B cell (primary cell): ENCODE measurements at regions not wholly inside any gene's neighbourhood (a gene's known extent, or its start where the extent isn't known, plus 50 kb on each side); places are given as distances from the start of the nearest gene placed in this dataset.

Experiments used
- ATAC-seq: fragments of 200-7000 bp; cut with Tn5 transposase; one replicate; pipeline ENCODE4 v1.10.0; 2021; ENCODE audit warnings: low read depth, mild to moderate bottlenecking, moderate number of reproducible peaks, moderate library complexity
- CTCF ChIA-PET: fragments of 350-600 bp; sonication (Branson Sonifier 250); formaldehyde crosslinking; loops from one replicate; lab custom pipeline; 2021; ENCODE audit warnings: antibody characterized with exemption, inconsistent platforms; lab: Charles Lee
- POLR2A ChIA-PET: fragments of 350-600 bp; sonication (Branson Sonifier 250); formaldehyde crosslinking; loops from one replicate; lab custom pipeline; 2021; ENCODE audit warnings: antibody characterized with exemption; lab: Charles Lee
- DNase-seq: peaks from one replicate; pipeline ENCODE4 v3.0.0; 2013
- H2AFZ ChIP-seq: 2 replicates; pipeline ENCODE4 v1.6.1; 2012; ENCODE audit warnings: mild to moderate bottlenecking, low read depth, low read length; ENCODE audit not compliant: insufficient read depth, poor library complexity, severe bottlenecking
- H3K27ac ChIP-seq, 2 donors: 1 replicate in 1 of 2; 2 replicates in 1 of 2; pipeline ENCODE4 v1.5.1; 2012 to 2013; ENCODE audit warnings: low read length in 2 of 2, mild to moderate bottlenecking in 2 of 2, moderate library complexity in 1 of 2
- H3K27me3 ChIP-seq, 4 experiments: fragments of 200-600 bp in 1 of 4; sonication (generic) in 1 of 4; replicated peaks in 1 of 4; 1 replicate in 2 of 4; 2 replicates in 2 of 4; pipeline versions ENCODE4 v1.6.1 to v1.7.0; 2013 to 2016; ENCODE audit warnings: low read length in 3 of 4, mild to moderate bottlenecking in 2 of 4, mixed read lengths in 1 of 4, moderate library complexity in 1 of 4; ENCODE audit not compliant: insufficient read depth in 4 of 4, control insufficient read depth in 3 of 4; ENCODE audit errors: control extremely low read depth in 1 of 4
- H3K36me3 ChIP-seq, 2 experiments: replicated peaks in 1 of 2; 1 replicate in 1 of 2; 2 replicates in 1 of 2; pipeline versions ENCODE4 v1.6.1 to v1.7.1; 2013; ENCODE audit warnings: low read length in 1 of 2; ENCODE audit not compliant: insufficient read depth in 2 of 2, control insufficient read depth in 1 of 2; ENCODE audit errors: control extremely low read depth in 1 of 2, extremely low read depth in 1 of 2
- H3K4me1 ChIP-seq, 2 donors: fragments of 200-600 bp in 1 of 2; sonication (generic) in 1 of 2; 1 replicate in 1 of 2; 2 replicates in 1 of 2; pipeline versions ENCODE4 v1.5.1 to v1.6.1; 2013 to 2017; ENCODE audit warnings: low read length in 2 of 2; ENCODE audit not compliant: control insufficient read depth in 2 of 2, insufficient read depth in 2 of 2
- H3K4me2 ChIP-seq: replicated peaks from 2 replicates; pipeline ENCODE3; 2012; ENCODE audit warnings: mild to moderate bottlenecking, low read depth, low read length; ENCODE audit not compliant: poor library complexity, severe bottlenecking
- H3K4me3 ChIP-seq, 5 experiments: fragments of 200-600 bp in 1 of 5; sonication (generic) in 1 of 5; 1 replicate in 3 of 5; 2 replicates in 2 of 5; pipeline versions ENCODE4 v1.5.1 to v1.7.0; 2011 to 2016; ENCODE audit warnings: low read length in 4 of 5, mild to moderate bottlenecking in 4 of 5, low read depth in 2 of 5, control low read depth in 1 of 5, moderate library complexity in 1 of 5; ENCODE audit not compliant: insufficient read depth in 1 of 5; ENCODE audit errors: control extremely low read depth in 1 of 5, extremely low read depth in 1 of 5
- H3K79me2 ChIP-seq: fragments of 200-600 bp; sonication (generic); one replicate; pipeline ENCODE4 v1.6.0; 2016; ENCODE audit warnings: low read length; ENCODE audit not compliant: control insufficient read depth, insufficient read depth
- H3K9ac ChIP-seq: fragments of 200-600 bp; sonication (generic); 2 replicates; pipeline ENCODE4 v1.6.1; 2017; ENCODE audit warnings: mild to moderate bottlenecking, low read length, moderate library complexity
- H3K9me3 ChIP-seq, 3 donors: one replicate each; pipeline versions ENCODE4 v1.6.1 to v1.7.1; 2013; ENCODE audit warnings: low read length in 2 of 3; ENCODE audit not compliant: control insufficient read depth in 2 of 3, insufficient read depth in 1 of 3; ENCODE audit errors: control extremely low read depth in 1 of 3
- H4K20me1 ChIP-seq: 2 replicates; pipeline ENCODE4 v1.6.0; 2012; ENCODE audit warnings: mild to moderate bottlenecking, low read length; ENCODE audit not compliant: insufficient read depth, control insufficient read depth, poor library complexity, severe bottlenecking
- H3K27ac Mint-ChIP-seq: one replicate; pipeline ENCODE4 v1.8.0; 2021; ENCODE audit warnings: mixed read lengths
- H3K27me3 Mint-ChIP-seq: one replicate; pipeline ENCODE4 v1.8.0; 2021; ENCODE audit warnings: mixed read lengths
- H3K4me1 Mint-ChIP-seq: one replicate; pipeline ENCODE4 v1.8.0; 2021; ENCODE audit warnings: mixed read lengths
- H3K4me3 Mint-ChIP-seq: one replicate; pipeline ENCODE4 v1.8.0; 2021; ENCODE audit warnings: mixed read lengths
- H3K9me3 Mint-ChIP-seq: one replicate; pipeline ENCODE4 v1.8.0; 2022; ENCODE audit warnings: mixed read lengths; ENCODE audit not compliant: insufficient read depth
- EZH2 ChIP-seq: IDR thresholded peaks from 2 replicates; pipeline ENCODE4 v1.6.1; 2012; ENCODE audit warnings: borderline replicate concordance, low read depth, mild to moderate bottlenecking, moderate library complexity, low read length; ENCODE audit not compliant: insufficient read depth, poor library complexity, severe bottlenecking
- WGBS: methylation state at CpG from one replicate; pipeline ENCODE4 v1.1.5; 2013; ENCODE audit warnings: missing lambda C conversion rate; ENCODE audit not compliant: insufficient coverage; 5-methylcytosine and 5-hydroxymethylcytosine counted together
- intact Hi-C: fragments of 100-400 bp; cut with micrococcal nuclease; formaldehyde crosslinking; loops from one replicate; pipeline ENCODE4 v1.10.0; 2022
- TF ChIP-seq, protein P1 (sequence below): fragments of 200-600 bp; IDR thresholded peaks from one replicate; pipeline ENCODE4 v1.8.0; 2022; ENCODE audit warnings: antibody characterized with exemption, mild to moderate bottlenecking

DNA sequence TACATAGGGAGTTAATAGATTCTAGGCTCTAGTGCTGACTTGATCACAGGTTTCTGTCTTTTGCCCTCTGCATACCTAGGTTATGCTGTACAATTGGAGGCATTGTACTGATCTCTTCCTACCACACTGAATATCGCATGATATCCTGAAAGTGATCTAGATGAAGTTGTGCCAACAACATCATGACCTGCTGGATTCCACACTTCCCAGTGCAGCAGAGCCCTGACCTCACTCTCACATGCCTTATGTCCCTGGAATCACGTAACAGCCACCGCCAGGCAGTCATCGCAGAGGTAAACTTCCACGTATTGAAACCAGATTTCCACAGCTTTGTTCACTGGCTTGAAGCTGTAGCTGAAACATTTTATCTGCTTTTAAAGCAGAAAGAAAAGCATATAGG lies 214.0 kb downstream of the ANKRD30B start:
- DNase-seq = no peak
- Mint-ChIP-seq H3K27ac (no peak overlapping the region), H3K4me3 (no peak overlapping the region), H3K27me3 (no peaks in the 10 kb centered on the region), H3K9me3 (no peaks in the 10 kb centered on the region), H3K4me1 (no peaks in the 10 kb centered on the region)
- ATAC-seq = no peak
- Histone ChIP-seq H2AFZ (no peak overlapping the region), H3K27me3 (no peaks in the 10 kb centered on the region), H3K4me3 (no peak overlapping the region), H3K36me3 (no peaks in the 10 kb centered on the region), H3K27ac (no peak overlapping the region), H3K79me2 (no peaks in the 10 kb centered on the region), H3K9me3 (peaks cover 0 to 20% (median 1%) of the 10 kb centered on the region in 3 donors), H3K4me2 (no peak overlapping the region), H3K9ac (no peak overlapping the region), H4K20me1 (no peaks in the 10 kb centered on the region), H3K4me1 (no peaks in the 10 kb centered on the region)
- CTCF ChIA-PET = no interaction called here
- no peak for TF ChIP-seq EZH2
- TF ChIP-seq, protein P1, sequence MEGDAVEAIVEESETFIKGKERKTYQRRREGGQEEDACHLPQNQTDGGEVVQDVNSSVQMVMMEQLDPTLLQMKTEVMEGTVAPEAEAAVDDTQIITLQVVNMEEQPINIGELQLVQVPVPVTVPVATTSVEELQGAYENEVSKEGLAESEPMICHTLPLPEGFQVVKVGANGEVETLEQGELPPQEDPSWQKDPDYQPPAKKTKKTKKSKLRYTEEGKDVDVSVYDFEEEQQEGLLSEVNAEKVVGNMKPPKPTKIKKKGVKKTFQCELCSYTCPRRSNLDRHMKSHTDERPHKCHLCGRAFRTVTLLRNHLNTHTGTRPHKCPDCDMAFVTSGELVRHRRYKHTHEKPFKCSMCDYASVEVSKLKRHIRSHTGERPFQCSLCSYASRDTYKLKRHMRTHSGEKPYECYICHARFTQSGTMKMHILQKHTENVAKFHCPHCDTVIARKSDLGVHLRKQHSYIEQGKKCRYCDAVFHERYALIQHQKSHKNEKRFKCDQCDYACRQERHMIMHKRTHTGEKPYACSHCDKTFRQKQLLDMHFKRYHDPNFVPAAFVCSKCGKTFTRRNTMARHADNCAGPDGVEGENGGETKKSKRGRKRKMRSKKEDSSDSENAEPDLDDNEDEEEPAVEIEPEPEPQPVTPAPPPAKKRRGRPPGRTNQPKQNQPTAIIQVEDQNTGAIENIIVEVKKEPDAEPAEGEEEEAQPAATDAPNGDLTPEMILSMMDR = no peak
- intact Hi-C loops = no loop called here
- POLR2A ChIA-PET = no interaction called here
- 88% methylated on average over 4 of the region's 5 CpGs for WGBS

DNA sequence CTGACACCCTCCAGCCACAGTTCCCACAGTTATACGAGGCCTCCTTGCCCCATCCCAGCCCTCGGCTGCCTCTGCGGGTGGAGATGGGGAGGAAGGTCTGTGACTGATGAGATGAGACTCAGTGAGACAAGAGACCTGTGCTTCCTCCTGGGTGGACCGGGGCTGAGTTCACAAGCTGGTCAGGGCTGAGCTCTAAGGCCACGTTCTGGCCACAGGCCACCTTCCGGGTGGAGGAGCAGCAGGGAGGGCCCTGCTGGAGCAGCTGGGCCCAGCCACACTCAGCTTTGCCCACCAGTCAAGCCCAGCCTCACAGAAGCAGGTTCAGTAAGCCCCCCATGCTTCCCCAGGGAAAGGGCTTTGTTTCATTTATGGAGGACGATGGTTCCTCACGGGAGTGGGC lies 214.7 kb downstream of the ANKRD30B start:
- 89% methylated on average over 7 of the region's 8 CpGs for whole genome bisulfite sequencing
- intact Hi-C loops = no loop called here
- TF ChIP-seq, protein P1 = no peak
- TF ChIP-seq EZH2 = no peak

More for the DNA sequence above, 214.7 kb downstream of the ANKRD30B start:
- H3K4me1 ChIP-seq = no peaks in the 10 kb centered on the region
- DNase-seq (no peak), ATAC-seq (no peak)
- no peaks in the 10 kb centered on the region for H3K9me3 Mint-ChIP-seq
- no peaks in the 10 kb centered on the region for H3K27me3 Mint-ChIP-seq
- ChIA-PET CTCF (no interaction called here), POLR2A (no interaction called here)
- H3K9ac ChIP-seq = no peak overlapping the region
- no peaks in the 10 kb centered on the region for H3K4me1 Mint-ChIP-seq
- no peak overlapping the region for H3K27ac ChIP-seq
- no peaks in the 10 kb centered on the region for H3K36me3 ChIP-seq
- H3K79me2 ChIP-seq = no peaks in the 10 kb centered on the region
- H3K4me3 Mint-ChIP-seq = no peak overlapping the region
- H4K20me1 ChIP-seq = no peaks in the 10 kb centered on the region
- no peak overlapping the region for H3K27ac Mint-ChIP-seq
- H3K4me3 ChIP-seq = no peak overlapping the region
- no peak overlapping the region for H3K4me2 ChIP-seq
- H3K9me3 ChIP-seq = peaks cover 0 to 20% (median 1%) of the 10 kb centered on the region in 3 donors
- H3K27me3 ChIP-seq = no peaks in the 10 kb centered on the region
- no peak overlapping the region for H2AFZ ChIP-seq
